Keratinocyte (primary cell): ENCODE measurements at regions not wholly inside any gene's neighbourhood (a gene's known extent, or its start where the extent isn't known, plus 50 kb on each side); places are given as distances from the start of the nearest gene placed in this dataset.

ENCODE experiments used
- CTCF ChIP-seq, 3 experiments: IDR thresholded peaks in 1 of 3; conservative IDR thresholded peaks in 1 of 3; optimal IDR thresholded peaks in 1 of 3; 2 replicates in 2 of 3; 3 replicates in 1 of 3; pipeline versions ENCODE3 to v1.5.1; 2011; ENCODE audit warnings: low read length in 3 of 3, mild to moderate bottlenecking in 3 of 3, moderate library complexity in 2 of 3, control low read depth in 1 of 3, inconsistent platforms in 1 of 3; ENCODE audit not compliant: insufficient read depth in 2 of 3; ENCODE audit errors: extremely low read depth in 1 of 3
- EZH2 ChIP-seq: IDR thresholded peaks from one replicate; pipeline ENCODE4 v1.6.1; 2012; ENCODE audit warnings: inconsistent platforms, mild to moderate bottlenecking, low read length, moderate library complexity

- TF ChIP-seq CTCF (optimal IDR thresholded peaks at IDR 0.05 in 1 of 3, IDR thresholded peaks at IDR 0.05 in 1 of 3, conservative IDR thresholded peaks at IDR 0.05 in 1 of 3; ENCODE audit: extremely low read depth in 1 of 3, insufficient read depth in 2 of 3, low read length in 3 of 3) (no peak), EZH2 (no peak)
Observed at GRCh38 chr10:131399981-131400380, 88.5 kb upstream of the TCERG1L start.
